Activated naive CD4-positive, alpha-beta T cell treated with anti-CD3 and anti-CD28 coated beads, Interleukin-2, amount 50 U/mL, for 72 hours (primary cell): ENCODE measurements at regions not wholly inside any gene's neighbourhood (a gene's known extent, or its start where the extent isn't known, plus 50 kb on each side); places are given as distances from the start of the nearest gene placed in this dataset.
A peak's percentile ranks its signal among the peaks of the same experiment; 100 is the strongest.
"Not testable (repeated sequence)": the region's sequence is repeated elsewhere in the genome, so short reads cannot be mapped to it uniquely, and the experiment has no call there.

ENCODE experiments used
- ATAC-seq, 2 donors: fragments of 150-1000 bp; cut with Tn5 transposase; 2 replicates each; pipeline ENCODE4 v1.10.0; 2021; ENCODE audit warnings: mild to moderate bottlenecking in 2 of 2, moderate library complexity in 2 of 2
- DNase-seq, 2 donors: peaks; one replicate each; pipeline ENCODE4 v3.0.0; 2021 to 2022; ENCODE audit warnings: low spot score in 2 of 2
- H3K27ac Mint-ChIP-seq, 2 donors: one replicate each; pipeline ENCODE4 v1.8.0; 2022; ENCODE audit warnings: mild to moderate bottlenecking in 2 of 2, mixed read lengths in 2 of 2
- H3K36me3 Mint-ChIP-seq, 2 donors: one replicate each; pipeline ENCODE4 v1.8.0; 2022; ENCODE audit warnings: mixed read lengths in 2 of 2
- H3K9me3 Mint-ChIP-seq, 2 donors: one replicate each; pipeline ENCODE4 v1.8.0; 2022; ENCODE audit warnings: mixed read lengths in 2 of 2

GRCh38 chr1:244327533-244327932 lies 124.2 kb downstream of the ADSS2 start:
- Mint-ChIP-seq H3K9me3 (peaks cover 0 to 4% of the 10 kb centered on the region in 2 donors), H3K36me3 (peaks cover 0 to 4% of the 10 kb centered on the region in 2 donors), H3K27ac (no peak overlapping the region)
- DNase-seq (no peak), ATAC-seq (no peak)

GRCh38 chr1:244328476-244328875 lies 123.2 kb downstream of the ADSS2 start:
- H3K36me3 Mint-ChIP-seq = no peaks in the 10 kb centered on the region
- no peak for ATAC-seq
- H3K9me3 Mint-ChIP-seq = peaks cover 0 to 4% of the 10 kb centered on the region in 2 donors
- no peak overlapping the region for H3K27ac Mint-ChIP-seq
- DNase-seq = no peak

GRCh38 chr1:244329591-244330317 lies 122.0 kb downstream of the ADSS2 start:
- DNase-seq (no peak), ATAC-seq (no peak)
- peaks cover 0 to 4% of the 10 kb centered on the region in 2 donors for H3K9me3 Mint-ChIP-seq
- H3K27ac Mint-ChIP-seq = no peak overlapping the region
- H3K36me3 Mint-ChIP-seq = no peaks in the 10 kb centered on the region

GRCh38 chr1:244330318-244330625 lies 121.4 kb downstream of the ADSS2 start:
- DNase-seq = no peak
- peaks cover 0 to 4% of the 10 kb centered on the region in 2 donors for H3K9me3 Mint-ChIP-seq
- no peak for ATAC-seq
- no peaks in the 10 kb centered on the region for H3K36me3 Mint-ChIP-seq
- no peak overlapping the region for H3K27ac Mint-ChIP-seq

- not testable (repeated sequence) for DNase-seq, H3K9me3 Mint-ChIP-seq, H3K27ac Mint-ChIP-seq, H3K36me3 Mint-ChIP-seq, ATAC-seq
These were observed 118.9 kb downstream of the ADSS2 start for GRCh38 chr1:244332761-244333160.

- not testable (repeated sequence) for H3K9me3 Mint-ChIP-seq, DNase-seq, H3K36me3 Mint-ChIP-seq, H3K27ac Mint-ChIP-seq, ATAC-seq
These were observed 117.4 kb downstream of the ADSS2 start for GRCh38 chr1:244334315-244334714.

GRCh38 chr1:244334842-244335241 lies 116.9 kb downstream of the ADSS2 start:
- not testable (repeated sequence) for ATAC-seq, H3K27ac Mint-ChIP-seq, H3K36me3 Mint-ChIP-seq, H3K9me3 Mint-ChIP-seq, DNase-seq

GRCh38 chr1:244335456-244335855 lies 116.3 kb downstream of the ADSS2 start:
- H3K9me3 Mint-ChIP-seq = no peaks in the 10 kb centered on the region
- ATAC-seq = no peak
- no peak for DNase-seq
- no peak overlapping the region for H3K27ac Mint-ChIP-seq
- H3K36me3 Mint-ChIP-seq = no peaks in the 10 kb centered on the region

- ATAC-seq = no peak
- Mint-ChIP-seq H3K9me3 (no peaks in the 10 kb centered on the region), H3K27ac (no peak overlapping the region), H3K36me3 (no peaks in the 10 kb centered on the region)
- DNase-seq = no peak
These were observed 115.3 kb downstream of the ADSS2 start for GRCh38 chr1:244336232-244336899.

GRCh38 chr1:244337839-244338238 lies 113.9 kb downstream of the ADSS2 start:
- DNase-seq (no peak), ATAC-seq (no peak)
- H3K9me3 Mint-ChIP-seq = no peaks in the 10 kb centered on the region
- no peak overlapping the region for H3K27ac Mint-ChIP-seq
- H3K36me3 Mint-ChIP-seq = no peaks in the 10 kb centered on the region

- Mint-ChIP-seq H3K9me3 (no peaks in the 10 kb centered on the region), H3K36me3 (no peaks in the 10 kb centered on the region), H3K27ac (peak overlapping the region in 1 of 2 donors; percentile 29)
- peak; percentile 53 to 62 for ATAC-seq
- no peak for DNase-seq
These were observed 112.5 kb downstream of the ADSS2 start for GRCh38 chr1:244339073-244339692.

- ATAC-seq (no peak), DNase-seq (no peak)
- H3K9me3 Mint-ChIP-seq = no peaks in the 10 kb centered on the region
- H3K27ac Mint-ChIP-seq = peak overlapping the region in 1 of 2 donors; percentile 29
- no peaks in the 10 kb centered on the region for H3K36me3 Mint-ChIP-seq
These were observed 111.9 kb downstream of the ADSS2 start for GRCh38 chr1:244339776-244340175.

- Mint-ChIP-seq H3K9me3 (no peaks in the 10 kb centered on the region), H3K36me3 (no peaks in the 10 kb centered on the region), H3K27ac (no peak overlapping the region)
- DNase-seq (no peak), ATAC-seq (no peak)
These were observed 111.3 kb downstream of the ADSS2 start for GRCh38 chr1:244340396-244340795.

GRCh38 chr1:244341455-244342450 lies 110.0 kb downstream of the ADSS2 start:
- peak in 1 of 2 donors; percentile 31 for DNase-seq
- Mint-ChIP-seq H3K36me3 (no peaks in the 10 kb centered on the region), H3K27ac (peak overlapping the region; percentile 64 to 95), H3K9me3 (no peaks in the 10 kb centered on the region)
- peak; percentile 77 to 87 for ATAC-seq

- H3K36me3 Mint-ChIP-seq = no peaks in the 10 kb centered on the region
- no peak overlapping the region for H3K27ac Mint-ChIP-seq
- no peaks in the 10 kb centered on the region for H3K9me3 Mint-ChIP-seq
- no peak for ATAC-seq
- no peak for DNase-seq
These were observed 107.7 kb downstream of the ADSS2 start for GRCh38 chr1:244344001-244344400.

GRCh38 chr1:244346972-244347618 lies 104.6 kb downstream of the ADSS2 start:
- no peaks in the 10 kb centered on the region for H3K9me3 Mint-ChIP-seq
- no peak overlapping the region for H3K27ac Mint-ChIP-seq
- DNase-seq (no peak), ATAC-seq (no peak)
- no peaks in the 10 kb centered on the region for H3K36me3 Mint-ChIP-seq
